HK-2 (cell line): ENCODE measurements at regions not wholly inside any gene's neighbourhood (a gene's known extent, or its start where the extent isn't known, plus 50 kb on each side); places are given as distances from the start of the nearest gene placed in this dataset.

Experiments used
- DNase-seq: peaks from one replicate; pipeline ENCODE4 v3.0.0-alpha.2; 2018; ENCODE audit not compliant: unreplicated experiment

DNA sequence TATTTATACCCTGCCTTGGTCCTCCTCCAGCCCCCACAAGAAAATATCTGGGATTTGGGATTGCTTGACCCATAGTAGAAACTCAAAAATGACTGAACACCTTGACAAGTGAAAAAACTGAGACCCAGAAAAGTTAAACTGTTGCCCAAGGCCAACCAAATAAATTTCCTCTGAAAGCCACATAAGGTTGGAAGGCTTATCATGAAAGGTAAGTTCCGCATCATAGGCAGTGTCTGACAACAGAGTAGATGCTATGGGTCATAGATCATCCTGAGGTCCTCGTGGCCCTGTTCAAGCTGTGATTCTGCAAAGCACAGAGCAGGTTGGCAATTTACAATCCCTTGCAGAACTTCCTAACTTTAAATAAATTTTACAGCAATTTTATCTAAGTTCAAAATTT lies 140.8 kb upstream of the TSC22D2 start:
- DNase-seq: no peak

DNA sequence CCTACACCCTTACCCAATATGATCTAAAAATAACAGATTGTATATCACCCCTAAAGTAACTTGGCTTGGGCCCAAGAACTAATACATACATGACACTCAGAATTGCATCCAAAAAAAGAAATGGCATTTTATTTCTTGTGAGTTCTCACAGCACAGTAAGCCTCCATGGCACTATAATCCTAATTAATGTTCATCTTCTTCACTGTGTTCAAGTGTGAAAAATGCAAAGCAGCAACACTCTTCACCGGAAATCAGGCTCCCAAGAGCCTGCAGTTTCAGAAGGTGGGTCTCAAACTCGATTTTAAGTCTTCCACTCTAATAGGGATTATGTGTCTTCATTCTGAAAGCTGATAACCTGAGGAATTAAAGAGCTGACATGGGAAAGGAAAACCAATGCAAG lies 142.8 kb upstream of the TSC22D2 start:
- DNase-seq: no peak

DNA sequence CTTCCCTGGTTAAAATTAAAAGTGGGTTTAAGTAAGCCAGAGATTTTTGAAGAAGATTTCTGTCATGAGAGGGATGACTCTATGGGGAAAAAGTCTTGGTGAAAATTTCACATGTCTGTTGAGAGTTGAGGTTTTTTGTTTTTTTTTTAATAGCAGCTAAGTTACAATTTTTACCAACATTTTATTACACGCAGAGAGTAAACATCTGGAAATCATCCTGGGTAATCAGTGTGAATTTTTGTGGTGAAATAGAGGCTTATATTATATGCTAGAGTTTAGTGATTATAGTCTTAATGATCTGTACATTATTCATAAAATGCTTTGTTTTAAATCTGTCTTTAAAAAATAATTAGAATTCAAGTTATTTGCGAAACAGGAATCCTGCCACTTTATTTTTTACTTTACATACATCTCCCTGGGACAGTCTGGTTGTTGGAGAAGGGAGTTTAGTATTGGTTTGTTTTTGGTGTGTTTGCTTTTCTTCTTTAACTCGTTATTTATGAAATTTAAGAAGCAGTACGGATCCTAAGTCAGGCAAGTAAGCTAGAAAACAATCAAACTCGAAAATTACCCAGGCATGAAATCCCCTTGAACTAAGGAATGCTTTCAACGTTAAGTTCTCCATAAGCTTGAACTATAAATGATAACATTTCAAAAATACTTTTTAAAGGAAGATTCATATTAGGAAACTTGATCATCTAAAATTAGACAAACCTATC lies 143.4 kb upstream of the TSC22D2 start:
- no peak for DNase-seq

DNA sequence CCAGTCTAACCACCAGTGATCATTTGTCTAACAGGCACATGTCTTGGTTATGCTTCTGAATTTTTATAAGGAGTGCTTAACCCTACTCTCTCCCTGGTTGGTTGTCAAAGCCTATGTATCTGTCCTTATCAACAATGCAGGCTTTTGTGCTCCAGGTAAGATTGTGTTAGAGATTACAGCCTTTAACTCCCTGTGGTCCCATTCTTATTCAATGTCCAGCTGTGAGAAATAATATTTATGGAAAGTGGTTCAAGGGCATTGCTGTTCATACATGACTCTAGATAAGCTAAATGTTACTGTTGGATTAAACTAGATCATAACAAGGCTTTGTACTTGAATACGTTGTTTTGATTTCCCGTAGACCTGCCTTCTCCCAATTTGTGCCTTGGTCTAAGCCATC lies 146.1 kb upstream of the TSC22D2 start:
- DNase-seq: no peak

DNA sequence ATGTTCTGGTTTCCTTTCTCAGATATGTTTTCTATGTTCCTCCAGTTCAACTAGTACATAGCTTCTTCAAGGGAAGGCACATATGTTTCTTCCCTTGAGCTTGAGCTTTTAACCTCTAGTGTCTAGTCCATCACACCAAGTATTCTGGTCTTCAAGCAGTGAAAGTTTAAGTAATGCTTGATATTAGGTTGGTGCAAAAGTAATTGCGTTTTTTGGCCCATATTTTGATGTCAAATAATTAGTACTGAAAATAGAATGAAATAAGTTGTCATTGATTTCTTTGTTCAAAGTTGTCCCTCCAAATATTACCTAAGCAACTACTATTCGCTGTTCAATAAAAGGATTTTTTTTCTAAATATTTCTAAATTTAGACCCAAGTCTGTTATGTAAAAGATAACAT lies 146.7 kb upstream of the TSC22D2 start:
- DNase-seq: no peak

DNA sequence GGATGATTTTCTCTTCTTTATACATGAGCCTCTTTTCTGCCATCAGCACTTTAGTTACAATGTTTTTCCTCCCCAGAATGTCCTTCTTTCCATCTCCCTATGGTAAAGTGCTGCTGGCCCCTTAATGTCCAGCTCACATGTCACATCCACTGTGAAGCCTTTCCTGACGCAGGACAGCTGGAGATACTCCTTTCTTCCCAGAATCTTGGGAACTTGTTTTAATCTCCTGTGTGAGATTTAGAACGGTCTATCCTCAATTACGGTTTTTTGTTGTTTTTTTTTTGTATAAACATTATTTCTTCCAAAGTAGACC lies 147.7 kb upstream of the TSC22D2 start:
- DNase-seq: no peak

DNA sequence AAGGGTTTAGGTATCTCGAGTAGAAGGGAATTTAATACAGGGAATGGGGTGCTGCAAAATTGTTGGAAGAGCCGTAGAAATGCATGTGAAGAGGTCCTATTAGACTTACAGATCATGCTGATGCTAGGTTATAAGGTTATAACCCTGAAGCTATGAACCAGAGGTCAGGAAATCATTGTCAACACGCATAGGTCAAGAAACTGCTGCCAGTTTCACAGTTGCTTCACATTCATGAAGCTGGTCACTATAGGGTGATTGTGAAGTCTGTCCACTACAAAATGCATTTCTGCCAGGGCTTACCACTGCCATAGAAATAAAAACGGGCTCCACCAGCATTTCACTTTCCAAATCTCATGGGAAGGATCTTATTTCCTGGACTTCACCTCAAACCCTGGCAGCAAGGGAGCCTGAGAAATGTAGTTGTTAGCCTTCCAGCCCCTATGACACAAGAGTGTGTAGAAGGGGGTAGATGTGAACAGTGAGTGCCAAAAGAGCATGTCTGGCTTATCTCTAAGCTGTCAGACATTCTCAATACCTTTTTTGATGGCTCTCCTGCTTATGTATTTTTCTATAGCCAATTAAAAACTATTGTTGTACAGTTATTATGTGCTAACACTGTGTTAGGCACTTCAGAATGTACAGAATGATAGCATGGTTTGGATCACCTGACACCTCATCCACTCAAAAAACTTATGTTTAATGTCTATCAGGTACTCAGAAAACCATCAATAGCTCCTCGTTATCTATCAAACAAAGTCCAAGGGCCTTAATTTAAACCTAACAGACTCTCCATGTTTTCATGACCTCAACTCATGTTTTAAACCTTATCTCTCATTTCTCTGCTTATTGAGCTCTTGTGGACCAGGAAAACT lies 148.3 kb upstream of the TSC22D2 start:
- DNase-seq: no peak

DNA sequence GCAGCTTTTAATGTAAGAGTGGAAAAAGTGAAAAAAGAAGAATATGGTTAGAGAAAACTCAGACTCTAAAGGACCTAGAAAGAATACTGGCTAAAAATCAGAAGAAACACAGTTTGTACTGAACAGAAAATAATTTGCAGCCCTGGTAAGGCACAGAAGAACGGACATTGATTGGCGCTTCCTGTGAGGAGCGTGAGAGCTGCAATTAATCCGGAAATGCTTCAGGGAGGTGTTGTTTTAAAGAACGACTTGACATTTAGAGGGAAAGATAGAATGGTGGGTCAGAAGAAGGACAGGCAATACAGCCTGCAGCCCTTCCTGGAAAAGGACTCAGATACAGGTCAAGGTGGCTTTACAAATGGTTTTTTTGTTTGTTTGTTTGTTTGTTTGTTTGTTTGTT lies 151.3 kb upstream of the TSC22D2 start:
- no peak for DNase-seq

DNA sequence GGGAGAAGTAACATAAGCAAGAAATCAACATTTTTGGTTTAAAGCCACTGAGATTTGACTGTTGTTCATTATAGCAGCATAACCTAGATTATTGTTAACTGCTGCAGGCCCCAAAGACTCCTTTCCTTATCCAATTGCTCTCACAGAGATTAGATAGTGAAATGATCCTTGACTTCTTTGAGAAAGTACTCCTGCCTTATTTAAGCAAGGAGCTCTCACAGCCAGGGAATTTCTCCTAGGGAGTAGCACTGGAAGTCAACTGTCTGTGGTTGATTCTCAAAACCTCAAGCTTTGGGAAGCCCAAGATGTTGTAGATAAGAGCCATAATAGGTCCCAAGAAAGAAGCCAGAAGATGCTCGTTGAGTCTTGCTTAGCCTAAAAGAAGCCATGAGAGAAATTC lies 151.8 kb upstream of the TSC22D2 start:
- DNase-seq: no peak

DNA sequence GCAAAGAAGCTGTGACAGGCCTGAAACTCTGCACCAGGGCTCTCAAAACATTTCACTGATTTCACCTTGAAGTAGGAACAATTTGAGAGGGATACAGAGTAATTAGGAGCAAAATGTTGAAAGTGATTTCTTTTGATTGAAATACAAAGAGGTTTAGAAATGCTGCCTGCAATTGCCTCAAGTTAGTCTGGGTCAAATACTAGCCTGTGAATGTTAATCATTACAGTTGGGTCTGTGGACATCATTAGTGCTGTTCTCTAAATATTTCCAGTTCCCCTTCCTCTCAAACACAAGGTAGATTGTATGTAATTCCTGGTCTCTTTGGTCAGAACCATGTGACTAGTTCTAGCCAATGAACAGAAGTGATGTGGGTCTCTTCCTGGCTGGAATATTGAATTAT lies 152.3 kb upstream of the TSC22D2 start:
- no peak for DNase-seq

DNA sequence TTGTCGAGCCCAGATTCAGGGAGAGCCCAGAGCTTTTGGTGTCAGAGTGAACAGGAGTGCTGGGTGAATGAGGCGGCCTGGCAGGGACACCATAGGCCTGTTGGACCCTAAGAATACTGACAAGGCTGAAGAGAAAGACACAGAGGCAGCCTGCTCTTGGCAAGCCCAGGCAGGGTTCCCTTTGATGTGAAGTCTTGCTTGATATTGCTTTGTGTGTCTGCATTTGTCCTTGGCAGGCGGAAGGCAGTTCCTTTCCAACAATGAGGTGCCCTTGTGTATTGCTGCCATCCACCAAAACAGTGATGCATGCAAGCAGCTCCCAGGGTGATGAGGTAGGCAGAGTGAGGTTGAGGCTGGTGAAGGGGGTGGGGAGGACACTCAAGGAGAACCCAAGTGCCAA lies 152.7 kb upstream of the TSC22D2 start:
- DNase-seq: no peak

DNA sequence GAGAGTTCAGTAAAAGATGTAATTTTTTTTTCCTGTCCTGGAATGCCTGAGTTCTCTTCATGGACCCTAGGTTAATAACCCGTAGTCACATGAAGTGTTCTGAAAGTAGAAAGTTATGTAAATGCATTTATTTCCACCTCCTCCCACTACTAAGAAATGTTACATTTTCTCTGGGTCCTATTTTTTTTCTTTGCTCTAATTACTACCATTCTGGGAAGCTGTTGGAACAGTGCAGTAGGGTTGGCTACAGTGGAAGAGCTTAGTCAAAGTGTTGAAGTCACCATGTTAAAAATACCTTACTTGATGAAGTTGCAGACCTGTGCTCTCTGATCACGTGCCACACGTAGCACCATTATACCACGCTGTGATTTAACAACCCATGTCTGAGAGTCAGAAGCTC lies 153.8 kb upstream of the TSC22D2 start:
- no peak for DNase-seq

DNA sequence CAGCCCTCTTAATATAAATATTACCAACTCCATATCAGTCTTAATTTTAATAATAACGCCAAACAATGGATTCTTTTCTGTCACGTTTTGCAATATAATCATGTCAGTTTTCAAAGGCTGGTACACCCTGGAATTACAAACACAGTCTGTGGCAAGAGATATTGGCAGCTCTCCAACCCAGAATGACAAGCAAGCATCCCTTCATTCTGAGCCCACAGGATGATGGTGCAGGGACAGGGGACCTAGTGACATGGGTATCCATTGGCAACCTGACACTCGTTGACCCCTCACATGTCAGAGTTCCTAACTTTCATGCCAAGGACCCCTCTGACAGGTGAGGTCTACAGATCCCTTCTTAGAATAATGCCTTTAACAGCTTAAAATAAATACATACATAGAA lies 154.5 kb upstream of the TSC22D2 start:
- no peak for DNase-seq

DNA sequence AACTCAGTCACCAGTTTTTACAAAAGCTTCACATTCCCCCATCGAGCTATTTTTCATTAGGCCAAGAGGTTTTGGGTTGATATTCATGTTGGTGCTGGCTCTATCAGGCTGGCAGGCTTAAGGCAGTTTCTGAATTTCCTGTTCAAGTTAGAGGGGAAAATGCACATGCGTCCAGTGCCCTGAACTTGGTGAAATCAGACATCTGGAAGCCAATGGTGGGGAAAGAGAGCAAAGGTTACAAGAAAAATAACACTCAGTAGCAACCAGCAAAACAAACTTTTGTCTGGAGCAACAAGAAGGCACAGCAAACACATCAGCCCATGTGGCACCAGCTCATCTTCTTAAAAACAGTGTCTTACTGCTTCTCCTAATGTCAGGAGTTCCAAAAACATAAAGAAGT lies 155.6 kb upstream of the TSC22D2 start:
- DNase-seq: no peak

DNA sequence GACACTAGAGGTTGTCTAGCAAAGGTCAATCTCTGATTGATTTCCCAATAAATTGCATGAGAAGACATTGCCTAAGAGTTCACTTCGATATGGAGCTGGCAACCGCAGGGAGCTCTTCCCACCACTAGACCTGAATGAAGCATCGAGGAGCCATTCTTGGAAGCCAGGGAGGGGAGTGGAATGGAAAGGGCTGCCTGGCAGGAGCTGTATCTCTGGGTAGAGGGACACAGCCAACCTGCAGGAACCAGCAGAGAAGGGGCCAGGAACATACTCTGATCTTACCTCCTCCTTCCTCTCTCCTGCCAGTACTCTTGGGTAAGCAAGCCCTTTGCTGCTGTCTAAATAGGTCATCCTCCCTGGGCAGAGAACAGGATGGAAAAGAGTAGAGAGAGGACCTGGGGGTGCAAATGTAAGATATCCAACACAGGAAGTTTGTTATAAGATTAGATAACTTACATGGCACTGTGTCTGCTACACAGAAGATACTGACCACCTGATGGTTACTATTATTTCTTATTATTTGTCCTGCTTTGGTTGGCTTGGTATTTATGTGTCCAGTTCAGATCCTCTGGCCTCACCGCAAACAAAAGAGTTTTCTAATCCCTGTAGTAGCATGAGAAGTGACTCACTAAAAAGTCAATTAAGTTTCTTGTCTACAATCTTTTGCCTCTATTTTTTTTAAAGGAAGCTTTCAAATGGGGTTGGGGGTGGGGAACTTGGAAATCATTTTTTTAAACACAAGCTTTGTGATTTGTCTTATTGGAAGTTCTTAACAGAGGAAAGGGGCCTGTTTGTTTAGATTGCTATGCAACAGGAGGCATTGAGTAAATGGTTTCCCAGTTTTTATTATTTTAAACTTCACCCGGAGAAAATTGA lies 156.7 kb upstream of the TSC22D2 start:
- no peak for DNase-seq

DNA sequence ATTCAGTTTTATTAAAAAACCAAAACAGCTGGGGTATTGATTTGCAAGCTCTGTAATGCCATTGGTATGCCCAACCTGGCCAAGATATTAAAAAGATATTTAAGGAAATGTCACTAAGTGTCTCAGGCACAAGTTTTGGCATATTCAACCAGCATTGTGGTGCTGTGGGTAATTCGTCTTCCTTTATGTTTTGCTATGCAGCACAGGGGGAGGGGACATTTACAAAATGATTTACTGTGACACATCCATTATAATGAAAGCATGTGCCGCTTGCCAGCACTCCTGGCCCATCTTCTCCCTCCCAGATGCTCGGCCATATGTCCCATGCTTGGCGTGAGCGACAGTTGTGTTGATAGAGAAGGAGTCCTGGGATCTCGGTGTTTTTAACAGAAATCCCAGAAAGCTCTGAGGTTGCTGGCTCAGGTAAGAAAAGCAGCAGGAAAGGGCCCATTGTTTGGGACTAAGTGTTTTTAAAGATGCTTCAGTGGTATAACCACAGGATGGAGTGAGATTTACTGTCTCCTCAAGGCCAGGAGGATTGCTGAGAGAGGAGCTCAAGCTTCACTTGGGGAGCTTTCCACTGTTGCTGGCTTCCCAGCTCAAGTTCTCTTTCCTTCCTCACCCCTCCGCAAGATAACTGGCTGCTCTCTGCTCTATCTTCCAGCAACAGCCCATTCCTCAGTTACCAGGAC lies 158.2 kb upstream of the TSC22D2 start:
- DNase-seq: no peak

DNA sequence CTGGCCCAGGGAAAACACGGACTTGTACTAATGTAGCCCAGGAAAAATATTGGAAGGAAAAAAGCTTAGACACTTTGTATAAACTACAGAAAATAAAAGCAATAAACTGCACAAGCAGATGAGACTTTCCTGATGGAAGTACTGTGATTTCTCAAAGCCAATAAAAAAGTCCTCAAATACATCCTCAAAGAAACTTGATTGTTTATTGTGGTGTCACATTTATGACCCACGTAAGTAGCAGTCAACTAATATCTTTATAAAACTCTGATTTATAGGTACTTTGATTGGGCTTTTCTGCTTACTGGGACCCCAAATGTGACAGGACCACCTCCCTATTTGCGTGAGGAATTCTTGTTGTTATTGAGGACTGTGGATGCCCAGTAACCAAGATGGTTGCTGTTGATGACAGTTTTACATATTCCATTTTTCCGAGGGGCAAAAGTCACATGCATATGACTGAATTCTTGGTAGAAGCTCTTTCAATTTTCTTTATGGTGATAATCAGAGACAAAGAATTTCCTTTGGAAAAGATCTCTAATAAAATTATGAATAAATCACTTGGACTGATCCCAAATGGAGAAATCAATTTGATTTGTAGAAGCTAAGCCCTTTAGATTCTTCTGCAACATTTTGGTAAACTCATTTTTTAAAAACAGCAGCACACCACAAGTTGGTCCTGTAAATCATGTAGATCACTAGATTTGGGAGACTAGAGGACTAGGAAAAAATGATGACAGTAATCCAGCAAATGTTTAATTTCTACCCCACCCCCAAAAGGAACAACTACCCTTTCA lies 159.0 kb upstream of the TSC22D2 start:
- no peak for DNase-seq

DNA sequence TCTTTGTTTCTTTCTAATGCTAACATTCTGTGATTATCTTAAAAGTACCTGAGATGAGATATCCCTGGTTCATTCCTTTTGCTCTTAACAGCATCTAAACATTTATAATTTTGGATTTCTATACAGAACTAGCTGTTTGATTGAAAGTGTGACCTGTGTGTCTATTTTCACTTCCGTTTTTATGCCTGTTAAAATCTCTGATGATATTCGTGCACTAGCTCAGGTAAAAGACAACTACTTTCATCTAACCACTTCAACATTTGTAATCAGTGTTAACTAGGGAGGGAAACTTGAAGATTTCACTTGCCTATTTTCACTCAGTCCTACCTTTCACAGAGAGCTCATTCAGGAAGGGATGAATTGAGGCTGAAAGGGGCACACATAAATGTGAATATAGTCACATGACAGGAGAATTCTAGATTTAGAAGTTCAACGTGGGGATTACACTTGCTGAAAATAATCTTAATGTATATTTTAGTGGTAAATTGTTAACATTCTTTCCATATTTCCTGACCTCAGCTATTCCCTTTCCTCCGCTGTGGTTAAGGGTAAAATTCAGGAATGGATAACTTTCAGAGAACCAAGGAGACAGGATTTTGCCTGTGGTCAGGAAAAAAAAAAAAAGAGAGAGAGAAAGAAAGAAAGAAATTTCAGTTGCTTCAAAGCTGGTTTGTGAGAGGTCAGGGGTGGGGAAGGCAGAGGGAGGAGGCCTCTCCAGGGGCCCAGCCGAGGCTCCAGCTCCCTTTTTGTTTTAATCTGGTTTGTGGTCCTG lies 159.8 kb upstream of the TSC22D2 start:
- peak; percentile 60 for DNase-seq

DNA sequence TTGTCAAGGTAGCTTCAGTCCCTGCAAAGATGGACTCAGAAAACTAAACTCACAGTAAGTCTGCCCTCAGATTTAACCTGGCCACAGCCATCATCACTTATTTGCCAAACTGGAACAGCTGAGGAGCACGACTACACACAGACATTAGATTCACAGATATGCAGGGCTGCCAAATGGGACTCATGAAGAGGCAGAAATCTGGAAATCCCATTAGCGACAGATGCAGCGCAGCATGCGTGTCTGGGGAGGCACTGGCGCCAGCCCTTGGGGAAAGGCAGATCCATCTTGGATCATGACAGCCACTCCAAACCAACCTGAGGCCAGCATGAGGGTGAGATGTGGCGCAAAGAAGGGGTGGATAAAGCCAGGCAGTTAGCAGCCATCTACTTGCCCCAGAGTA lies 160.7 kb upstream of the TSC22D2 start:
- no peak for DNase-seq

DNA sequence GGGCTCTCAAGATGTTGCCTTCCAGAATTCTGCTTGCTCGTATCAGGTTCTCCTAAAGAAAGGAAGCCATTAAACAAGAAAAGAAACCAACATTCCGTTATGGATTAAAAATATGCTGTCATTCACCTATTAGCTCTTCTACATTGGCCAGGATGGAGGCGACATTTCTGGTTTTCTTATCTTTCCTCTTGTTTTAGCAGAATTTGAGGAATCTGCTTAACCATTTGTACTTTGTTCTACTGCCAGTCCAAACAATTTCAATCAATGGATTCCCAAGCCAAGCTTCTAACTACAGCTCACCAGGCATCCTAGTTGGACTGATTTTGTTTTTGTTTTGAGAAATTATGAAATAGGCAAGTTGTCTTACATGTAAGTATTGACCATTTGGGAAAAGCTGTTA lies 164.6 kb upstream of the TSC22D2 start:
- DNase-seq: no peak
